NCI-H2029 treated with DMSO at 0.1 percent for 48 hours (cell line): ENCODE measurements at regions not wholly inside any gene's neighbourhood (a gene's known extent, or its start where the extent isn't known, plus 50 kb on each side); places are given as distances from the start of the nearest gene placed in this dataset.

Source experiments
- DNase-seq: peaks from one replicate; lab custom pipeline; 2025; lab: John Stamatoyannopoulos, UW

DNA sequence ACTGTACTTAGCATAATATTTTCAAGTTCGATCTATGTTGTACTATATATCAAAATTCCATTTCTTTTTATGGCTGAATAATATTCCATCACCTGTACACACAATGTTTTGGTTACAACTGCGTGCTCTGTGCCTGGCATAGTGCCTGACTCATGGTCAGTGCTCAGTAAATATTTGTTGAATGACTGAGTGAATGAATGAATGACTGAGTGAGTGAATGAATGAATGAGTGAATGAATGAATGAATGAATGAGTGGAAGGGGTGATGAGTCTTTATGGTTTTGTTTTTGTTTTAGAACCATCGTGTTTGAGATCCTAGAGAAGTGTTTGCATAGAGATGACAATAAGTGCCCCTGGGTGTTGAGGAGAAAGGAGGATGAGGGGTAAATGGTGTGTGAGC is 155.3 kb downstream of the MRM1 start:
- DNase-seq, result no peak

DNA sequence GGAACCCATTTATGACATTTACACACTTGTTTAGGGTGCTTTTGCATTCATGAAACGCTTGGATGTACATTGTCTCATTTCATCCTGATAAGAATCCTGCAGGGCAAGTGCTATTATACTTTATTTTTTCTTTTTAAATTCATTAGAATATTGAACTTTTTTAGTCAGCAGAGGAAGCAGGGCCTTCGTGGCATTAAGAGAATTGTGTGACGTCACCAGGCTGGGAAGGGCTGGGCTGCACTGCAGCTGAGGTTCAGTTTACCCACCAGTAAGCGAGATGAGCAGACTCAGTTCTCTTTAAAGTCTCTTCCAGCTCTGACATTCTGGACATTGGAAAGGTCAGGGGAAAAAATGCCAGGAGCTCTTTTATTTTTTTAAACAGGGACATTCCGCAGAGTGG is 159.0 kb downstream of the MRM1 start:
- no peak for DNase-seq

DNA sequence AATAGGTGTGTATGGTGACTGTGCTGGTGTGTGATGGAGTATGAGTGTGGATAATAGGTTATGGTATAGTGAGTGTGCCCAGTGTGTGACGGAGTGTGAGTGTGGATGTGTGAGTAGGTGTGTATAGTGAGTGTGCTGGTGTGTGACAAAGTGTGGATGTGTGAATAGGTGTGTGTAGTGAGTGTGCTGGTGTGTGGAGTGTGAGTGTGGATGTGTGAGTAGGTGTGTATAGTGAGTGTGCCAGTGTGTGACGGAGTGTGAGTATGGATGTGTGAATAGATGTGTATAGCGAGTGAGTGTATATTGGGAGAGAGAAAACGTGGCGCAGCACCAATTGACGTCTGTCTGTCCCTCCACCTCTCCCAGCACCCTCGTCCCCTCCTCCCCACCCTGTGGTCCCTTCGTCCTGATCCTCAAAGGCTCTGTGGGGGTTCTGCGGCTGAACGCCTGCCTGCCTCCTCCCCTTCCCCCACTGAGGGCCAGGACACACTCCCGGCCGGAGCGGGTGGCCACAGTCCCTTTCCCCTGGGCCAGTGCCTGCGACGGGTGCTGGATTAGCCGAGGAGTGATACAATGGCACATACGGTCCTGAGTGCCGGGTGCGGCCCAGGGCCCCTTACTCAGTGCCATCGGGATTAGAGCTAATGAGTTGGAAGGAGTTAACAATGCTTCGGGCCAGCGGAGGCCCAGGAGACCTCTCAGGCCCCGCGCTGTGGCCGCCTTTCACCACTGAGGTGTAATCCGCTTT is 160.0 kb downstream of the MRM1 start:
- no peak for DNase-seq

DNA sequence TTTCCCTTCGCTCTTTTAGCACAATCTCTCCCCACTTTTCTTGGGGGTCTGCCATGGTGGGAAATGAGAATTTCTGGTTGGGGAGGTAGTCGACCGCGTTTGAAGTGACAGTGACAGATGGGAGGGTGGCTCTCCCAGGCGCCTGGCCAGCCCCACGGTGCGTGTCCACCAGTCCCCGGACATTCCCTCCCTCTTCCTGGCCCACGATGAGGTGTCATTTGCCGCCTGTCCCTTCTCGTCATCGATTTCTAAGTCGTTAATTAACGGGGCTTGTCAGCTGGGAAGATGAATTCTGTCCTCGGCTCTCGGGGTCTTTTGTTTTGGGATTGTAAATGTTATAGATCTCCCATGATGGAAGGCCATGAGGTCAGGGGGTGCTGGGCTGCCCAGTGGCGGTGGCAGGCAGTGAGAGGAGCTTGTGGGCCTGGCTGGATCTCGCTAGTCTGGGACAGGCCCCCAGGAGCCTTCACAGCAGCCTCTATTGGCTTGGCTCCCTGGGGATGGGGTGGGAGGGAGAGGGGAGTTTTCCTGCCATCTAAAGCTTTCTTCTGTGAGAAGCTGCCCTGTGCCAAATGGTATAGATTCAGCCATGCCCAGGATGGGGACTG is 164.2 kb downstream of the MRM1 start:
- DNase-seq, result no peak

DNA sequence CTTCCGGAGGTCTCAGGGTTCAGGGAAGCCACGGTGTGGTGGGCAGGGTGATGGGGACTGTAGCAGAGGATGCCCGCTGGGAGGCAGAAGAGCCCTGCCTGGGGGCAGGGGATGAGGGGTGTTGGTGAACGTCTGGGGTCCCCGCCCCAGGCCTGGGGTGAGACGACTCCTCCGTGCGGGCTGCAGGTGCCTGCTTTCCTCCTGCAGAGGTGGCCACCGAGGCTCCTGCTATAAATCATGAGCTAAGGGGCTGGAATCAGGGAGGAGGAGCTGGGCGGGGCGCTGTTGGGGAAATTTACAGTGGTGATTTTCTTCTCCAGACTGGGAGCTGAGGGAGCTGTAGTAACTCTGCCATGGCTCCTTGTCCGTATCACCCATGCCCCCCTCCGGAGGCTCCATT is 167.0 kb downstream of the MRM1 start:
- DNase-seq, result no peak

DNA sequence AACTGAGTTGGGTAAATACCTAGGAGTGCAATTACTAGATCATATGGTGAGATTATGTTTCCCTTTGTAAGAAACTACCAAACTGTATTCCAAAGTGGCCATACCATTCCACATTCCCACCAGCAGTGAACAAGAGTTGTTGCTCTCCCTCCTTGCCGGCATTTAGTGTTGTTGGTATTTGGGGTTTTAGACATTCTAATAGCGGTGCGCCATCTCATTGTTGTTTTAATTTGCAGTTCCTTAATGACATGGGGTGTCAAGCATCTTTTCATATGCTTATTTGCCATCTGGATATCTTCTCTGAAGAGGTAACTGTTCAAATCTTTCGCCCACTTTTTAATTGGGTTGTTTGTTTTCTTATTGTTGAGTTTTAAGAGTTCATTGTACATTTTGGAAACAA is 164.2 kb upstream of the LHX1 start:
- no peak for DNase-seq

DNA sequence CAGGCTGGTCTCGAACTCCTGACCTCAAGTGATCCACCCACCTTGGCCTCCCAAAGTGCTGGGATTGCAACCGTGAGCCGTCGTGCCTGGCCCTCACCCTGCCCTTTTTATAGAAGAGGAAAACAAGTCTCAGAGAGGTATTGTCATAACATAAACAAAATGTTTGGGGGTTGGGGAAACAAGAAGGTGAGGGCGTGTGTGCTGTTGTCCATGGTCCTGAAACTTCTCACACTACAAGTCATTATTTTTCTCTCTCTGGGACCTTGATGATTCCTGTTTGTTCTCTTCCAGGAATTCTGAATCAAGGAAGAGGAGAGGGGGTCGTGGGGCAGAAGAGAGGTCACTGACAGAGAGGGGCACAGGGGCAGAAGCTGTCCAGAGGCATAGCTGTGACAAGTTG is 160.2 kb upstream of the LHX1 start:
- DNase-seq, result no peak

DNA sequence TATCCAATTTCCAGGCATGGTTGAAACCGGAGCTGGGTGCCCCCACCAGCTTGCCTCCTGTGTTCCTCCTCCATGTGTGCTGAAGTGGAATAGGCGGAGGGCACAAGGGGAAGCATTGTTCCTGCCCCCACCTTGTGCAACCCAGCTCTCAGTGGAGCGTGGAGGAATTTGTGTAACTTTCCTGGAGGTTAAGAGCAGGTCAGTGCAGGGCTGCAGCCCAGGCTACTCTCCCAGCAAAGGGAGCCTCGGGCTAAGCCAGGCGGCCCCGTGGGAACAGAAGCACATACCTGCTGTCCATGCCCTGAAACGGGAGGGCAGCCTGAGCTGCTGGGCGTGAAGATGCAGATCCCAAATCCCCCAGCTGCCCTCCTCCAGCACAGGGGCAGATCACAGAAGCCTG is 158.8 kb upstream of the LHX1 start:
- DNase-seq, result no peak

DNA sequence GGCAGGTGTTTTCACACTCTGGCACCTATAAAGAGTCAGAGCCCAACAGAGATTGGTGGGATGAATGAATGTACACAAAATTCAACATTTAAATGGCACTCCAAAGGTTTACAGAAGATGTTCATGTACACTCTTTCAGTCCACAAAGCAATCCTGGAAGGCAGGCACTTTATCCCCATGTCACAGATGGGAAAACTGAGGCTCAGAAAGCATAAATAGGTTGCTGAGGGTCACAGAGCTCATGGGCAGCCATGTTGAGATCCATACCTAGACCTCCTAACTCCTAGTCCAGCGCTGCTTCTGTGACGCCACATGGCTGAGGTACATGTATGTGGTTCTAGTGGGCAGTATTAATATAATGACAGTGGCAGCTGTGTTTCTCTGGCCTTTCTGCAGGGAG is 157.7 kb upstream of the LHX1 start:
- DNase-seq, result no peak

DNA sequence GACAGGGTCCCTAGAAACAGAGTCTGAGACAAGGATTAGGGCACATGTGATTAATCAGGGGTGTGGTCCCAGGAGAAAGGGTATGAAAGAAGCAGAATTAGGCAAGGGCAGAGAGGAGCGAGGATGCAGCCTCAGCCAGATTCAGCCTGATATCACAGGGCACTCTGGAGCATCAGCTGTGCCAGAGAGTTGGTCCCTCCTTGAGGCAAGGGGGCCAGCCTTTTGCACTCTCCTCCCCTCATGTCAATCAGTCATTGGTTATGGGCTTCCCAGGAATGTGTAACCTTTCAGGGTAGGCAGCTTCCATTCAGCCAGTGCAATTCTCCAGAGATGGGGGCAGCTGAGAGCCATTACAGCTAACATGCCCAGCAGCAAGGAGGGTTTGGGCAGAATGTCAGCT is 152.6 kb upstream of the LHX1 start:
- no peak for DNase-seq

DNA sequence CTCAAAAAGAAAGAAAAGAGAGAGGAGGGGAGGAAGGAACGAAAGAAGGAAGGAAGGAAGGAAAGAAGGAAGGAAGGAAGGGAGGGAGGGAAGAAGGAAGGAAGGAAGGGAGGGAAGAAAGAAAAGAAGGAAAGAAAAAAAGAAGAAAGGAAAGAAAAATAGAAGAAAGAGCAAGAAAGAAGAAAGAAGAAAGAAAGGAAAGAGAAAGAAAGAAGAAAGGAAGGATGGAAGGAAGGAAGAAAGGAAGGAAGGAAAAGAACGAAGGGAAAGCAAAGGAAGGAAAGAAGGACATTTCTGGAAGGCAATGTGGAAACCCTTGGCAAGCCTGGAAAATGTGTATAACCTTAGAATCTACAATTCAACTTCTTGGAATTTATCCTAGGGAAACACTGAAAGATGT is 150.4 kb upstream of the LHX1 start:
- no peak for DNase-seq

DNA sequence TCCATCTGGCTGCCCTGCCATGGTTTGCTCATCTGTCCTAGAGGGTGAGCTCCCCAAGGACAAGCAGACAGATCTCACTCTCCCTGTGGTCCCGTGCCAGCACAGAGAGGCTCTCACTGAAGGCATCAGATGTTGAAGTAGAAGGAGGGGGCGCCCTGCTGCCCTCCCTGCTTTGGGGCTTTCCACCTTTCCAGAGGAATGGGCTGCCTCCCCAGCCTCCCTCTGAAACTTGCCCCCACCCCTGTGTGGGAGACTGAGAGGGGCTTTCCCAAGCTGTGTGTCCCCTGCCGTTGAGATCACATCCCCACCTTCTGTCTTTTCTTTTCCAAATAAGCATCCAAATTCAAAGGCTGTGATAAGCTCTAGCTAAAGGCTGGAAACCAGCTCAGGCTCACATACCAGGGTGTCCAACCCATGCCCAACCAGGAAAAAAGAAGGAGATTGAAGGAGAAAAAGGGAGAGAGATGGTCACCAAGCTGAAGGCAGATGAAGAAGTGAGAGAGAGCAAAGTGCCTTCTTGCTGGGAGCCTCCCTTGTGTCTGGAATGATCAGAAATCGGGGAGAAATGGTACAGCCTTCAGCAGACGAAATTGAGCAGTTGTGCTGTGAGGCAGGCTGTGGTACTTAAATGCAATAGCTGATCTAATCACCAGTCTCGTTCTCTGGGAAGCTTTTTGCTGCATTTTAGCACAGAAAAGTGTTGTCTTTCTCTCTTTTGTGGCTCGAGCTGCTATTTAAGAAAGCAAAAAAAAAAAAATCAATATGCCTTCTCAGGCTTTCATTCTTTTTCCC is 145.9 kb upstream of the LHX1 start:
- no peak for DNase-seq

DNA sequence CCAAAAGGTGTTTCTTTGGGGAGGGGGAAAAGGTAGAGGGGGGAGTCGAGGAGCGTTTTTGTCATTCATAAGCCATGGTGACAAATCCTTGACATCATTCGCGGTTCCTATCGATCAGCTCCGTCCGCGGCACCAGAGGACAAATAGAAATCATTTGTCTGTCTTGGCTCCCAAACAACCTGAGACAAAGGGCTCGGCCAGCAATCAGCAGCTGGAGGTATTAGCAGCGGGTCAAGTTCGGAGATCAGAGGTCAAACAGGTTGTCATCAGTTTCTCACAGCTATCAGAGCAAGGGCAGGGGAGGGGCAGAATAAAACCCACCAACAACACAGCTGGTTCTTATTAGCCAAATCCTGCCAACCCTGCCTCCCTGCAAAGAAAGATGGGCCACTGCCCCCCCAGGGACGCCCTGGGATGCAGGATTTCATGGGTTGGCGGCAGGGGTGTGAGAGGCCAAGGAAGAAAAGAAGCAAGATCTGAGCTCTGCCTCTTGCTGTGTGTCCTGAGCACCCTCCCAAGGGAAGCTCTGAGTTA is 145.3 kb upstream of the LHX1 start:
- DNase-seq, result no peak

DNA sequence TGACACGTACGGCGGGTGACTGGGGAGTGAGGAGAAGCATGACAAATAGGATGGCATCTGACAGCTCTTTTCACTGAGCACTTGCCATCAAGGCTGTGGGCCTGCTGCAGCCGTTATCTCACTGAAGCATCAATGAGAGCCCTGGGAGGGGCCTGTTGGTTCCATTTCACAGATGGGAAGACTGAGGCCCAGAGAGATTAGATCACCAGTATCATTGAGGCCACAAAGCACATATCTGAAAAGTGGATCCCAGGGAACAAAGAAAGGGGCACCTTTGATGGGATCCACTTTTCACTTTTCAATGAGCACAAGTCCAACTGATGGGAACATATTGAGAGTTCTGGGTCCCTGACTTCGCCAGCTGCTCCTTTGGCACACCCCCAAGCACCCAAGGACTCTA is 144.4 kb upstream of the LHX1 start:
- no peak for DNase-seq

DNA sequence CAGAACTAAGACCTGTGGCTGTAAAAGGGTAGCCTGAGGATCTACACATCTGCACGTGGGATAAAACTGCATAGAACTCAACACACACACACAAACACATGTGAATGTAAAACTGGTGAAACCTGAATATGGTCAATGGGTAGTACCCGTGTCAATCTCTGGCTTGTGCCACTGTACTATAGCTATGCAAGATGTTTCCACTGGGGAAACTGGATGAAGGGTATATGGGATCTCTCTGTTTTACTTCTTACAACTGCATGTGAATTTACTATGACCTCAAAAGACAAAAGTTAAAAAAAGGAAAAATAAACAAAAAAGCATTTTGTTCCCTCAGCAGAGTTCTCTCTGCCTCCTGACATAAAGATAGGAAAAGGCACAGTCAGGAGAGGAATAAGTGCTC is 143.3 kb upstream of the LHX1 start:
- no peak for DNase-seq

DNA sequence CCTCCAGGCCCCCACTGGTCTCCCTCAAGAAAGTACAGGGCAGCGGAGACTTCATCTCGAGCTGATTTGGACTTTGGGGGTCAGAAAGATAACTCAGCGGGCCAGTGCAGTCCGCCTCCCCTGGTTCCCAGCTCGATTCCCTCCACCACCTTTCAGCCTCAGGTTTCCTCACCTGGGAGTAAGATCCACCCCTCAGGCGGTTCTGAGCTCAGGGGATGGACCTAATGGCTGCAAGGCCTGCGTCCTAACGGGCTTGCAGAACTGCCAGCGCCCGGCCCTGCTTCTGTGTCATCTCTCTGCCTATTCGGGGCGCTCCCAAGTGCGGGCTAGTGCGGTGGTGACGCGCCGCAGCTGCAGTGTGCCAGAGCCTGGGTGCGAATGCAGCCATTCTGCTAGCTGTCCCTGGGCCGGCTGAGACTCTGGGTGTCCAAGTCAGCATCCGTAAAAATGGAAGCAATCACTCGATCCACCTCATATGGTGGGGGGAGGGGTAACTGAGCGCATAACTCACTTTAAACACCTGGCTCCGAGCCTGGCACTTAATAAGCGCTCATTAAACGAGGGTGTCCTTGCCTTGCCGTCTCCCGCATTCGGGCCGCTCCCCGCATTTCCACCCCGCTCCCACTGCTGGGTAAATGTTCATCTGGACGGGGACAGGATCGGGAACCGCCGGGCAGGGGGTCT is 129.6 kb upstream of the LHX1 start:
- no peak for DNase-seq

DNA sequence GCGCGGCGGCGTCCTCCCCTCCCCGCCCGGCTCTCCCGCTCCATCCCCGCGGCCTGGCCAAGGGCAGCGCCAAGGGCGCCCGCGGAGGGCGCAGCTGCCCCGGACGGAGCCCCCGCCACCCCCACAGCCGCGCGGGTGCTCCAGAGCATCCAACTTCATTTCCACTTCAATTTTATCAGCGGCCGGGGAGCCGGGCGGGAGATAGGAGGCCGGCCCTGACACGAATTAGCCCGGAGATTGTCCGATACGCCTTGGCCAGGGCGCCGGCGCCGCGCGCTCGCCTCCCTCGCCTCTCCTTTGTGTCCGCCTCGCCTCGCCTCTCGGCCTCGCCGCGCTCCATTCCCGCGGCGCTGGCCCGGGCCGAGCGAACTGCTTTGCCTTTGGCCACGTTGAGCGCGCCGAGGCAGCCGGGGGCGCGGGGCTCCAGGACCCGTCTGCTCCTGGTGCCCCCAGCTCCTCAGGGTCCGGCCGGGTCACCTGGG is 129.1 kb upstream of the LHX1 start:
- no peak for DNase-seq

DNA sequence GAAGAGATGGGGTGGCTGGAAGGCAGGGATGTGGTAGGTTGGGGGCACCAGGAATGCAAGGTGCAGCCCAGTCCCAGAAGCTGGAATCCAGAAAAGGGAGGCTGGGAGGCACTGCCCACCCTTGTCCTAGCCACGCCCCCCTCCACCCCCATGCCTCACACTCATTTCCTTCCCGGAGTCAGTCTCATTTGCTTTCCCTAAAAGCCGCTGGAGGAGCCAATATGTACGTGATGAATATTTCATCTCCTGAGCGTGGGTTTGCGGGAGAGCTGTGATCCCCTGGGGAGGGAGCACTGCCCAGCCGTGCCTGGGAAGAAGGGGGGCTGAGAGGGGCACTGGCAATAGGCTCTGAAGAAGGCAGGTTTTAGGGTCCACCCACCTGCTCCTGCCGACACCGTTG is 124.5 kb upstream of the LHX1 start:
- DNase-seq, result no peak

DNA sequence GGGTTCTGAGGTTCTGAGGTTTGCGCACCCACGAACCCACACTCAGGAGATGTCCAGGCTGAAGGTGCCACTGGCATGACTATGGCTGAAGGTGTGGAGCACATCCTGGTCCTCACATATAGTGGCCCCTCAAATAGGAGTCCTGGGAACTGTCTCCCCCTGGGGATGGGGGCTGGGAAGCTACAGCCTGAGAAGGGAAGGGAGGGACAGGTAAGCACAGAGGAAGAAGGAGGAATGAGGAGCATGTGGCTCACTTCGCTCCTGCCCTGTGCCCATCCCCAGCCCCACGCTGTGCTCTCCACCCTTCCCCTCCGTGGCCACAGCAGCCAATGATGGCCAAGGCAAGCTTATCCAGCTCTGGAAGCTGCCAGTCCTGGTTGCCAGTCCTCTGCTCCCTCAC is 123.9 kb upstream of the LHX1 start:
- no peak for DNase-seq

DNA sequence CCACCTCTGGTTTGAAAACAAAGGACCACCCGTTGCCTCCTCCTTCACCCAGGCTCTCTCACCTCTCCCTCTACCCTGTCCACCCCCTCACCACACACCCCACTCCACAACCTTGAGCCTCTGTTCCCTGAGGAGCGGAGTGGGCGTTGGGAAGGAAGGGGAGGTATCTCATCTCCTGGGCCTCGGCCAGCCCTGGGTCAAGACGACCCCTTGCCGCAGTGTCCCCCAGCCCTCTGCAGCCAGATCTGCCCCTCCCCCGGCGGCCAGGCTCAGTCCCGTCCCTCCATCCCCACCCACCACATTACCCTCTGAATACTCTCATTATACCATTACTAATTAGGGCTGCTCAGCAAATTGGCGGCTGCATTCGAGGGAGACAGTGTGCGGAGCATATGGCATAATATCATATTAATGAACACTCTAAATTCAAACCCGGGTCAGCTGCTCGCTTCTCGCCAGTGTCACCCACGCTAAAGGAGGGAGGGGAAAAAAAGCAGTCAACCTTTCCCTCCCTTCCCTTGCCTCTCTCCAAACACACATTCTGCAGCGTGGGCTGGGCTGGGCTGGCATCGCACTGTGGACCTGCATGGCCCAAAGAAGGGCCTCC is 123.2 kb upstream of the LHX1 start:
- no peak for DNase-seq

DNA sequence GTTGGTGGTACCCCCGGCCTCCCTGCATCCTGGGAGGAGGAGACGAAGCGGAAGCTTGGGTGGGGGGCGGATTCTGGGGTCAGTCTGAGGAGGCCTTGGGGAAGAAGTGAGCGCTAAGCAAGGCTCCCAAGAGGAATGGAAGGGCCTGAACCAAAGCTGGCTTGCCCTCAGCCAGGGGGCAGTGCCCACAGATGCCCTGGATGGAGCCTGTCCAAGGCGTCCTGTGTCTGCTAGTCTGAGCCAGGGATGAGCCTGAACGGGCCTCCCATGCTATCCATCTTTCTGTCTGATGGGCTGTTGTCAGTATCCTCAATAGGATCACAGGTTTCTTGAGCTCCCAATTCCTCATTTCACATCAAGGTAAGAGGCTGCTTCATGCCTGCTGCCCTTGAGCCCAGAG is 122.3 kb upstream of the LHX1 start:
- DNase-seq, result no peak
